Activated CD8-positive, alpha-beta memory T cell treated with anti-CD3 and anti-CD28 coated beads, Interleukin-2, amount 10 ng/mL, durations not matched to agents 7 days and 5 days (primary cell): ENCODE measurements at regions not wholly inside any gene's neighbourhood (a gene's known extent, or its start where the extent isn't known, plus 50 kb on each side); places are given as distances from the start of the nearest gene placed in this dataset.
"Not testable (repeated sequence)": the region's sequence is repeated elsewhere in the genome, so short reads cannot be mapped to it uniquely, and the experiment has no call there.

ENCODE experiments used
- ATAC-seq: fragments of 150-1000 bp; cut with Tn5 transposase; one replicate; pipeline ENCODE4 v1.10.0; 2021; ENCODE audit warnings: moderate library complexity
- CTCF ChIA-PET: fragments of 350-600 bp; sonication (Branson Sonifier 250); formaldehyde crosslinking; loops from one replicate; lab custom pipeline; 2021; ENCODE audit warnings: antibody characterized with exemption; lab: Charles Lee
- DNase-seq: peaks from one replicate; pipeline ENCODE4 v3.0.0-alpha.2; 2020
- H3K27ac Mint-ChIP-seq: one replicate; pipeline ENCODE4 v1.8.0; 2021; ENCODE audit warnings: mild to moderate bottlenecking, mixed read lengths
- H3K27me3 Mint-ChIP-seq: one replicate; pipeline ENCODE4 v1.8.0; 2021; ENCODE audit warnings: mixed read lengths
- H3K36me3 Mint-ChIP-seq: one replicate; pipeline ENCODE4 v1.8.0; 2021; ENCODE audit warnings: mild to moderate bottlenecking, mixed read lengths
- H3K4me1 Mint-ChIP-seq: one replicate; pipeline ENCODE4 v1.8.0; 2021; ENCODE audit warnings: mixed read lengths
- H3K4me3 Mint-ChIP-seq: one replicate; pipeline ENCODE4 v1.8.0; 2021; ENCODE audit warnings: mild to moderate bottlenecking, moderate library complexity, mixed read lengths
- H3K9me3 Mint-ChIP-seq: one replicate; pipeline ENCODE4 v1.8.0; 2022; ENCODE audit warnings: low read depth, mixed read lengths

- H3K27ac Mint-ChIP-seq, ATAC-seq, H3K4me3 Mint-ChIP-seq, H3K4me1 Mint-ChIP-seq, H3K27me3 Mint-ChIP-seq, H3K36me3 Mint-ChIP-seq, H3K9me3 Mint-ChIP-seq, DNase-seq, CTCF ChIA-PET: not testable (repeated sequence)
These were observed 53.9 kb upstream of the TLL1 start for GRCh38 chr4:165819126-165819525.
